Hematopoietic multipotent progenitor cell treated with erythropoietin and hydrocortisone succinate and interleukin-3 and kit ligand, for 17 days (in vitro differentiated cells): ENCODE measurements at regions not wholly inside any gene's neighbourhood (a gene's known extent, or its start where the extent isn't known, plus 50 kb on each side); places are given as distances from the start of the nearest gene placed in this dataset.

Source experiments
- DNase-seq: peaks from one replicate; pipeline ENCODE4 v3.0.0-alpha.2; 2015; ENCODE audit warnings: low spot score

GRCh38 chrX:39144956-39145355 is 343.7 kb downstream of the MID1IP1 start:
- no peak for DNase-seq

GRCh38 chrX:39145859-39146258 is 344.6 kb downstream of the MID1IP1 start:
- DNase-seq = no peak

- peak; percentile 54 for DNase-seq
Measured at GRCh38 chrX:39149761-39150160, 348.5 kb downstream of the MID1IP1 start.

GRCh38 chrX:39150220-39150619 is 349.0 kb downstream of the MID1IP1 start:
- DNase-seq = no peak

GRCh38 chrX:39150621-39151020 is 349.4 kb downstream of the MID1IP1 start:
- no peak for DNase-seq

- DNase-seq = peak; percentile 71
Measured at GRCh38 chrX:39152106-39152649, 350.9 kb downstream of the MID1IP1 start.

- no peak for DNase-seq
Measured at GRCh38 chrX:39156051-39156450, 354.8 kb downstream of the MID1IP1 start.

- no peak for DNase-seq
Measured at GRCh38 chrX:39157006-39157405, 355.7 kb downstream of the MID1IP1 start.

- DNase-seq = no peak
Measured at GRCh38 chrX:39157796-39158195, 356.5 kb downstream of the MID1IP1 start.

- peak; percentile 39 for DNase-seq
Measured at GRCh38 chrX:39158801-39159657, 357.8 kb downstream of the MID1IP1 start.

GRCh38 chrX:39159921-39160507 is 358.8 kb downstream of the MID1IP1 start:
- no peak for DNase-seq

- no peak for DNase-seq
Measured at GRCh38 chrX:39161611-39162255, 360.5 kb downstream of the MID1IP1 start.

- DNase-seq = peak; percentile 62
Measured at GRCh38 chrX:39162322-39162735, 361.1 kb downstream of the MID1IP1 start.

- DNase-seq = no peak
Measured at GRCh38 chrX:39163581-39164126, 362.4 kb downstream of the MID1IP1 start.

GRCh38 chrX:39164212-39164611 is 363.0 kb downstream of the MID1IP1 start:
- DNase-seq = no peak

- DNase-seq = no peak
Measured at GRCh38 chrX:39165185-39165584, 363.9 kb downstream of the MID1IP1 start.

- DNase-seq = no peak
Measured at GRCh38 chrX:39165773-39166172, 364.5 kb downstream of the MID1IP1 start.

- DNase-seq = no peak
Measured at GRCh38 chrX:39167791-39168190, 366.5 kb downstream of the MID1IP1 start.

- no peak for DNase-seq
Measured at GRCh38 chrX:39168609-39169008, 367.4 kb downstream of the MID1IP1 start.

GRCh38 chrX:39169976-39170375 is 368.7 kb downstream of the MID1IP1 start:
- DNase-seq = no peak

GRCh38 chrX:39170464-39170863 is 369.2 kb downstream of the MID1IP1 start:
- no peak for DNase-seq

- DNase-seq = no peak
Measured at GRCh38 chrX:39171686-39172085, 370.4 kb downstream of the MID1IP1 start.
